D721Med (cell line): ENCODE measurements at regions not wholly inside any gene's neighbourhood (a gene's known extent, or its start where the extent isn't known, plus 50 kb on each side); places are given as distances from the start of the nearest gene placed in this dataset.

ENCODE experiments used
- DNase-seq: peaks from one replicate; pipeline ENCODE4 v3.0.0; 2011; ENCODE audit warnings: low spot score; ENCODE audit not compliant: insufficient read length
- FAIRE-seq: peaks from 2 replicates; lab custom pipeline; 2011; peaks lifted over from hg19 to GRCh38; lab: Jason Lieb, UNC
- TF ChIP-seq, protein P1 (sequence below): IDR thresholded peaks from 2 replicates; pipeline ENCODE4 v1.5.1; 2012; ENCODE audit warnings: mild to moderate bottlenecking, control low read depth; ENCODE audit not compliant: insufficient read depth; ENCODE audit errors: missing control alignments

DNA sequence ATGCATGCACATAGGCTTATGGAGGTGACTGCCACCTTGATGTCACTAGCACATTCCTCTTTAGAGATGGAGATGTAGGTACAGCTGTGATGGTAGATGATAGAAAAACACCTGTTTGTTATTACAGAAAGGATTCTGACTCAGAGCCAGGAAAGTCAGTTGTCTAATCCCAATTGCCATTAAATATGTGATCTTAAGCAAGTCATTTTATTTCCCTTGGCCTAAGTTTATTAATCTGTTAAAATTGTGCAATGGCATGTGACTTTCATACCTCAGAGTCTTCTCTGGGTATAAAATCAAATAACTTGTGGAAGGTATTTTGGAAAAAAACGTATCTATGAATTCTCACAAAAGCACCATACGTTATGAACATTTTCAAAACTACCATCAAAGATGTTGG, 123.9 kb upstream of the BET1 start:
- FAIRE-seq (no peak), DNase-seq (no peak)
- TF ChIP-seq, protein P1, sequence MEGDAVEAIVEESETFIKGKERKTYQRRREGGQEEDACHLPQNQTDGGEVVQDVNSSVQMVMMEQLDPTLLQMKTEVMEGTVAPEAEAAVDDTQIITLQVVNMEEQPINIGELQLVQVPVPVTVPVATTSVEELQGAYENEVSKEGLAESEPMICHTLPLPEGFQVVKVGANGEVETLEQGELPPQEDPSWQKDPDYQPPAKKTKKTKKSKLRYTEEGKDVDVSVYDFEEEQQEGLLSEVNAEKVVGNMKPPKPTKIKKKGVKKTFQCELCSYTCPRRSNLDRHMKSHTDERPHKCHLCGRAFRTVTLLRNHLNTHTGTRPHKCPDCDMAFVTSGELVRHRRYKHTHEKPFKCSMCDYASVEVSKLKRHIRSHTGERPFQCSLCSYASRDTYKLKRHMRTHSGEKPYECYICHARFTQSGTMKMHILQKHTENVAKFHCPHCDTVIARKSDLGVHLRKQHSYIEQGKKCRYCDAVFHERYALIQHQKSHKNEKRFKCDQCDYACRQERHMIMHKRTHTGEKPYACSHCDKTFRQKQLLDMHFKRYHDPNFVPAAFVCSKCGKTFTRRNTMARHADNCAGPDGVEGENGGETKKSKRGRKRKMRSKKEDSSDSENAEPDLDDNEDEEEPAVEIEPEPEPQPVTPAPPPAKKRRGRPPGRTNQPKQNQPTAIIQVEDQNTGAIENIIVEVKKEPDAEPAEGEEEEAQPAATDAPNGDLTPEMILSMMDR: no peak

DNA sequence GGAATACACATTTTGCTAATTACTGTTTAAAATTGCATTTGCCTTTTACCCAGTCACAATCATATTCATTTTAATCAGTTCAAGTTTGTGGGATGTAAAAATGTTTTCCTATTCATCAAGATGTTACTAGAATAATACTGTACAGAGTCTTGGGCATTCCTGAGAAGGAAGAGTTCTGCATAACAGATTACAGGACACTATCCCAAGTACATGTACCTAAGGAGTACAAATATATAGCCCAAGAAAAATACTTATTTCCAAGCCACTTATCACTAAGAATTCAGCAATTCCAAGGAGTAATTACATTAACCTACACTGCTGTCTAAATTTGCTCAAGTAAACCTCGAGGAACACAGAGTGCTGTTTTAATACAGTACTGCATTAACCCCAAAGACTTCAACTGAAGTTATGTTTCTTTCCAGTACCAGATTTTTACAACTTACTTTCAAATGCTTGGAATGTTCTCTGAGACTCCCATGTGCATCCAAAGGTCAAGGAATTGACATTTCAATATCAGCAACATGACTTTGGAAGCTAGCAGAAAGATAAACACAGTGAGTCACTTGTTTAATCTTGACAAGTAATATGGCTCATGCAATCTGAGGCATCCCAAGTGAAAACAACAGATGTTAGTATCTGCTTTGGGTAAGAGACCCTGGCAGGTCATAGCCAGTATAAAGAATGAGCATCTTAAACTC, 125.4 kb upstream of the BET1 start:
- TF ChIP-seq, protein P1: no peak
- FAIRE-seq (no peak), DNase-seq (no peak)

DNA sequence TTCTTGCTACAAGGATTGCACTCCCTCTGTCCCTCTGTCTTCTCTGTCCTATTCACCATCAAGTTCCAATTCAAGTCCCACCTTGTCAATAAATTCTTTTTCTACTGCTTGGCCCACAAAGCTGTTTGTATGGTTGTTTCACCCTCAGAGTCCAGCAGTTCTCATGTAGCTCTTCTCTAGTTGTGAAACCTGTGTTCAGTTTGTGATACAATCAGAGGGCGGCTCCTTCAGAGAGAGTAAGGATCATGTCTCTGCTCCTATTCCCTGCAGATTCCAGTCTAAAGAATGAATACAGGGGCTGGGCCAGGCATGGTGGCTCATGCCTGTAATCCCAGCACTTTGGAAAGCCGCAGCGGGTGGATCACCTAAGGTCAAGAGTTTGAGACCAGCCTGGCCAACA, 126.6 kb upstream of the BET1 start:
- DNase-seq: no peak
- TF ChIP-seq, protein P1: no peak
- FAIRE-seq: no peak

DNA sequence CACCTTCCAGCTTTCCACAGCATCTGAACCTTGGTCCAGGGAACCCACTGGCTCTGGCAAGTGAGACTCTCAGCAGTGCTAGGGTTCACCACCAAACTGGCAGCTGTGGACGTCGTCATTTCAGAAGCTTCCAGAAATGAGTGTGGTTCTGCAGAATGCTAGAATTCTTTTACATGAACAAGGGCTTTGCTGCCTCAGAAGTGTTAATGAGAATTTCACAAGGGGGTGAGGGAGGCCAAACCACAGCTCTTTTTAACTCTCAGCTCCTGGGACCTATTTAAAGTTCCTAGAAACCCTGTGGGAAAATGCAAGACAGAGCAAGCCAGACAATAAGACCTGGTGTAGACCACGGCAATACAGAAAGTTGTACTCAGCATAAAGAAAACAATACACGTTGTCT, 129.3 kb upstream of the BET1 start:
- no peak for DNase-seq
- TF ChIP-seq, protein P1: no peak
- FAIRE-seq: no peak

DNA sequence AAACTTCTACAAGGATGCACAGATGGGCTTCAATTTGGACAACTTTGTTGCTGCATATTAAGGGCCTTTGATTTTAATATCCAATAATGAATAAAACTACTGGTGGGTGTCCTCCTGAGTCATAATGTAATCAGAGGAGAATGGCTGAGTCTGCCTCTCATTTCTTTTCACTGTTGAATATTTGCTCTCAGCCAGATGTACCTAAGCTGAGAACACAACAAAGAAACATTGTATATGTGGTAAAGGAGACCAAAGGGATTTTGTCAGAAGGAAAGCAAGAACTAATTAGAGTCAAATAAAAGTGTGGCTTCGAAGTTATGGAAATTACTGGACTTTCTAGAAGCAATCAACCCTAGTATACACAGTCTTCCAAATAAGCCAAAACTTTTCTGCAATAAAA, 131.0 kb upstream of the BET1 start:
- DNase-seq (no peak), FAIRE-seq (no peak)
- TF ChIP-seq, protein P1: no peak

DNA sequence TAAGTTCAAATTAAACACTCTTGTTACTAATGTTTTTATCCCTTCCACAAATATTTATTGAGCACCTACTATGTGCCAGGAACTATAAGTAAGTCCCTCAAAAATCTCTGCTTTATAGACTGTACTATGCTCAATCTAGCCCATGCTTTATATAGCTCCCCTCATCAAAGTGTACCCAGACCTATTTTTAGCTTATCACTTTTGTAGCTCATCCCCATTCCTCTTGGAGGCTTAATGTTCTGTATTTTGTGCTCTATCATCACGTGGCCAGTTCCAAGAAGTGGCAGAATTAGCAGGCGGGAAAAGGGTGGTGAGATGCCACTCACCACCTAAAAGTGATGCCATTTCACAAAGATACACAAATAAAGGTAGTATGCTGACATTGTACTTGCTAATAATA, 138.1 kb upstream of the BET1 start:
- FAIRE-seq: no peak
- DNase-seq: no peak
- TF ChIP-seq, protein P1: no peak

DNA sequence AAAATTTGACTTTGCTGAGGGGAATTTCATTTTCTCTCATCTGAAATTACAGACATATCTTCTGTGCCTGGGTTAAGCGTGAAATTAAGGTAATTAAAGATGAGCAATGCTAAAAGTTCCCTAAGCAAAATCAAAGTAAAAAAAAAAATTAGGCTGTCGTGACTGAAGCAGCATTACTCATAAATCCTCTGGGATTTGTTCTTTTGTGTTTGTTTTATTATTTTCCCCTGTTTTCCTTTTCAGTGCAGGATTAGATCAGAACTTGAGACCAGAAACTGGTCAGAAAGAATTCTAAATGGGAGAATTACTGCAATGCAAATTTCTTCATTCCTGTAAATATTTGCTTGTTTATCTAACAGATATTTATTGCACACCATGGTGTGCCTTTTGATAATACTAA, 141.4 kb upstream of the BET1 start:
- DNase-seq: no peak
- FAIRE-seq: no peak

More for the DNA sequence above, 141.4 kb upstream of the BET1 start:
- TF ChIP-seq, protein P1: no peak
